IMR-90 (cell line): ENCODE measurements at regions not wholly inside any gene's neighbourhood (a gene's known extent, or its start where the extent isn't known, plus 50 kb on each side); places are given as distances from the start of the nearest gene placed in this dataset.

Source experiments
- BHLHE40 ChIP-seq: fragments of 150-350 bp; IDR thresholded peaks from 2 replicates; pipeline ENCODE4 v1.6.1; 2016; ENCODE audit warnings: mild to moderate bottlenecking, low read depth, low read length
- CEBPB ChIP-seq: IDR thresholded peaks from 2 replicates; pipeline ENCODE4 v1.6.1; 2012; ENCODE audit warnings: low read depth, low read length, improper control_type of control experiment
- CHD1 ChIP-seq: IDR thresholded peaks from 2 replicates; pipeline ENCODE4 v1.6.1; 2012; ENCODE audit warnings: low read depth, low read length, improper control_type of control experiment
- CTCF ChIP-seq: conservative IDR thresholded peaks from 2 replicates; pipeline ENCODE4 v1.5.1; 2012; ENCODE audit warnings: mild to moderate bottlenecking, low read depth, low read length, improper control_type of control experiment
- FOS ChIP-seq: fragments of 150-350 bp; IDR thresholded peaks from 2 replicates; pipeline ENCODE4 v1.6.1; 2016; ENCODE audit warnings: low read depth, low read length
- MXI1 ChIP-seq: IDR thresholded peaks from 2 replicates; pipeline ENCODE4 v1.6.1; 2012; ENCODE audit warnings: low read depth, mild to moderate bottlenecking, low read length, moderate library complexity, borderline replicate concordance
- POLR2A ChIP-seq: IDR thresholded peaks from 2 replicates; pipeline ENCODE4 v1.6.1; 2012; ENCODE audit warnings: mild to moderate bottlenecking, low read depth, low read length
- RAD21 ChIP-seq: IDR thresholded peaks from 2 replicates; pipeline ENCODE4 v1.6.1; 2012; ENCODE audit warnings: low read length, improper control_type of control experiment
- RFX5 ChIP-seq: IDR thresholded peaks from 2 replicates; pipeline ENCODE4 v1.8.0; 2012; ENCODE audit warnings: low read depth, mild to moderate bottlenecking, low read length, moderate library complexity
- USF2 ChIP-seq: fragments of 150-350 bp; IDR thresholded peaks from 2 replicates; pipeline ENCODE4 v1.6.1; 2017; ENCODE audit warnings: mild to moderate bottlenecking, antibody characterized with exemption, low read length, low read depth

GRCh38 chr3:59152943-59153342, 103.1 kb upstream of the CFAP20DC start:
- TF ChIP-seq CEBPB (no peak), CTCF (no peak), USF2 (no peak), RAD21 (no peak), POLR2A (no peak), MXI1 (no peak), BHLHE40 (no peak), CHD1 (no peak), RFX5 (no peak), FOS (no peak)
